Tibial nerve (tissue), 4 donors: ENCODE measurements at regions not wholly inside any gene's neighbourhood (a gene's known extent, or its start where the extent isn't known, plus 50 kb on each side); places are given as distances from the start of the nearest gene placed in this dataset.

Experiments used
- CTCF ChIP-seq, 5 experiments: fragments of 200-600 bp in 3 of 5; fragments of 450-650 bp in 2 of 5; sonication (generic) in 3 of 5; IDR thresholded peaks; one replicate each; pipeline ENCODE4 v1.5.1; 2016 to 2019; ENCODE audit warnings: antibody characterized with exemption in 5 of 5, mild to moderate bottlenecking in 3 of 5, moderate library complexity in 2 of 5
- EP300 ChIP-seq, 2 donors: sonication (generic); formaldehyde crosslinking; IDR thresholded peaks; one replicate each; pipeline ENCODE4 v1.6.1; 2017; ENCODE audit warnings: antibody characterized with exemption in 2 of 2, mild to moderate bottlenecking in 1 of 2
- POLR2A ChIP-seq, 2 donors: fragments of 450-650 bp; IDR thresholded peaks; one replicate each; pipeline ENCODE4 v1.6.1; 2017; ENCODE audit warnings: antibody characterized with exemption in 2 of 2, mild to moderate bottlenecking in 2 of 2, moderate library complexity in 2 of 2

GRCh38 chr3:14282706-14283075 is 104.1 kb downstream of the LSM3 start:
- no peak for TF ChIP-seq POLR2A (IDR thresholded peaks at IDR 0.05)
- TF ChIP-seq CTCF (IDR thresholded peaks at IDR 0.05) = no peak
- TF ChIP-seq EP300 (IDR thresholded peaks at IDR 0.05) = no peak
